Colonic mucosa (tissue), 4 donors: ENCODE measurements at regions not wholly inside any gene's neighbourhood (a gene's known extent, or its start where the extent isn't known, plus 50 kb on each side); places are given as distances from the start of the nearest gene placed in this dataset.
"Not testable (repeated sequence)": the region's sequence is repeated elsewhere in the genome, so short reads cannot be mapped to it uniquely, and the experiment has no call there.

ENCODE experiments used
- DNase-seq: peaks from one replicate; pipeline ENCODE4 v3.0.0-alpha.2; 2020
- H3K27ac ChIP-seq: fragments of 200-600 bp; one replicate; pipeline ENCODE4 v1.8.0; 2021
- H3K27me3 ChIP-seq: fragments of 200-600 bp; one replicate; pipeline ENCODE4 v1.8.0; 2021
- H3K36me3 ChIP-seq: fragments of 200-600 bp; one replicate; pipeline ENCODE4 v1.8.0; 2021
- H3K4me1 ChIP-seq: fragments of 200-600 bp; one replicate; pipeline ENCODE4 v1.8.0; 2021; ENCODE audit warnings: mild to moderate bottlenecking
- H3K4me3 ChIP-seq: fragments of 200-600 bp; one replicate; pipeline ENCODE4 v1.8.0; 2021
- H3K9ac ChIP-seq, 2 donors: one replicate each; pipeline ENCODE4 v1.7.0; 2013; ENCODE audit warnings: control low read depth in 2 of 2, low read depth in 2 of 2, low read length in 2 of 2
- H3K9me3 ChIP-seq: fragments of 200-600 bp; one replicate; pipeline ENCODE4 v1.8.0; 2021
- intact Hi-C: fragments of 100-400 bp; cut with DNase I; formaldehyde crosslinking; loops from one replicate; pipeline ENCODE4 v1.14.1; 2022
- TF ChIP-seq, protein P1 (sequence below): fragments of 200-600 bp; IDR thresholded peaks from one replicate; pipeline ENCODE4 v1.8.0; 2022; ENCODE audit warnings: antibody characterized with exemption, mild to moderate bottlenecking
- donor health status: healthy.
- donor health status: DM: no; HTN: no; CAD: no.
- donor health status: DM: no; HTN: no; CAD: no.

DNA sequence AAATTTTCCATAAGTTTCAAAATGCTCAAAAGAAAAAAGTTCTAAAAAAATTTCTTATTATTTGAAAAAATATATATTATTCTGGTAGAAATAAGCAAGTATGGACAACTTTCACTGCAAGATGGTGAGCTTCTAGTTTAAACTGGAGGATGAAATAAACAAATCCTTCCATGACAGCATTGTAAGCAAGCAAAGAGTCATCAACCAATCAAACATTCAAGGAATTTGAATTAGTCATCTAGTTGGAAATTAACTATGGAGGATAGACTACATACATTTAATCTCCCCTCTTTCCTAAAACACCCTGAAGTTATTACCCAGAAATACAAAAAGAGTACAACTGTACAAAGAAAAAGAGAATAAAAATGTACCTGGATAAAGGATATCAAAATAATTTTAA lies 51.0 kb upstream of the IRX5 start:
- DNase-seq = no peak
- Histone ChIP-seq H3K4me1 (no peaks in the 10 kb centered on the region), H3K9me3 (no peaks in the 10 kb centered on the region), H3K27ac (no peak overlapping the region), H3K4me3 (no peak overlapping the region), H3K36me3 (no peaks in the 10 kb centered on the region), H3K27me3 (no peaks in the 10 kb centered on the region), H3K9ac (no peak overlapping the region)
- intact Hi-C loops = no loop called here
- TF ChIP-seq, protein P1, sequence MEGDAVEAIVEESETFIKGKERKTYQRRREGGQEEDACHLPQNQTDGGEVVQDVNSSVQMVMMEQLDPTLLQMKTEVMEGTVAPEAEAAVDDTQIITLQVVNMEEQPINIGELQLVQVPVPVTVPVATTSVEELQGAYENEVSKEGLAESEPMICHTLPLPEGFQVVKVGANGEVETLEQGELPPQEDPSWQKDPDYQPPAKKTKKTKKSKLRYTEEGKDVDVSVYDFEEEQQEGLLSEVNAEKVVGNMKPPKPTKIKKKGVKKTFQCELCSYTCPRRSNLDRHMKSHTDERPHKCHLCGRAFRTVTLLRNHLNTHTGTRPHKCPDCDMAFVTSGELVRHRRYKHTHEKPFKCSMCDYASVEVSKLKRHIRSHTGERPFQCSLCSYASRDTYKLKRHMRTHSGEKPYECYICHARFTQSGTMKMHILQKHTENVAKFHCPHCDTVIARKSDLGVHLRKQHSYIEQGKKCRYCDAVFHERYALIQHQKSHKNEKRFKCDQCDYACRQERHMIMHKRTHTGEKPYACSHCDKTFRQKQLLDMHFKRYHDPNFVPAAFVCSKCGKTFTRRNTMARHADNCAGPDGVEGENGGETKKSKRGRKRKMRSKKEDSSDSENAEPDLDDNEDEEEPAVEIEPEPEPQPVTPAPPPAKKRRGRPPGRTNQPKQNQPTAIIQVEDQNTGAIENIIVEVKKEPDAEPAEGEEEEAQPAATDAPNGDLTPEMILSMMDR = no peak

DNA sequence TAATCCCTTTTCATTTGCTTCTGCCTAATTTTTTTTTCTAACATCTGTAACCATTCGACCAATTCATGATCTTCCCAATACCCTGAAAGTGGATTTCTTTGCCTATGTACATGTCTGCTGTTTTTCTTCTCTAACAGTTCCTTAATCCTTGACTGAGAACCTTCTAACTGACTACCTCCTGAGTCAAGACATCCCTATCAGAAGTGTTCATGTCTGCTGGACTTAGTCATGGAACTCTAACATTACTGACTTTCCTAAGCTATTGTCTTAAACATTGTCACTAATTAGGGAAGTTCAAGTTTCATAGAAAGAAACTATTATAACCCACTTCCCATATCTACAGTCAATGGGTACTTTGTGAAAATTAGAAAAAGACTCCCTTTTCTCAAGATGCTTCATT lies 52.4 kb upstream of the IRX5 start:
- intact Hi-C loops = no loop called here
- TF ChIP-seq, protein P1 = no peak
- Histone ChIP-seq H3K9me3 (no peaks in the 10 kb centered on the region), H3K36me3 (no peaks in the 10 kb centered on the region), H3K9ac (no peak overlapping the region), H3K4me1 (no peaks in the 10 kb centered on the region), H3K27me3 (no peaks in the 10 kb centered on the region), H3K4me3 (no peak overlapping the region), H3K27ac (no peak overlapping the region)
- no peak for DNase-seq

DNA sequence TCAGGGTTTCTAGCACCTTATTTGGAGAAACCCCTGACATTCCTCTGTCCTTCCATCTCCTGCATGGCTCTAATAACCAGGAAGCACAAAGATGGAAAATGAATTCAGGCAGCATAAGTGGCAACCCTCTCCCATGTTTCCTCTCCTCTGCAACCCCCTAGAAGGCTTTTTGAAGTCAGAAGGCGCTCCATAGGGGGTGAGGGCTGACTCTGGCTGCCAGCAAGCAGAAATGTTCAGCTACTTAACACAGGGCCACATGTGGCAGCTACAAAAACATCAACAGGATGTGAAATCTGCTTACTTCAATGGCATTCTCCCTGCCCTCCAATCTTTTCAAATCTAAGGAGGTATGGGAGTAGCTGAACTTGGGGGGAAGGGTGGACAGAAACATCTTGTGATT lies 55.2 kb upstream of the IRX5 start:
- H3K9me3 ChIP-seq = no peaks in the 10 kb centered on the region
- H3K27me3 ChIP-seq = no peaks in the 10 kb centered on the region
- no peak overlapping the region for H3K27ac ChIP-seq
- no peaks in the 10 kb centered on the region for H3K36me3 ChIP-seq
- TF ChIP-seq, protein P1 = no peak
- H3K9ac ChIP-seq = no peak overlapping the region
- H3K4me3 ChIP-seq = no peak overlapping the region
- intact Hi-C loops = no loop called here
- no peak for DNase-seq
- no peaks in the 10 kb centered on the region for H3K4me1 ChIP-seq

DNA sequence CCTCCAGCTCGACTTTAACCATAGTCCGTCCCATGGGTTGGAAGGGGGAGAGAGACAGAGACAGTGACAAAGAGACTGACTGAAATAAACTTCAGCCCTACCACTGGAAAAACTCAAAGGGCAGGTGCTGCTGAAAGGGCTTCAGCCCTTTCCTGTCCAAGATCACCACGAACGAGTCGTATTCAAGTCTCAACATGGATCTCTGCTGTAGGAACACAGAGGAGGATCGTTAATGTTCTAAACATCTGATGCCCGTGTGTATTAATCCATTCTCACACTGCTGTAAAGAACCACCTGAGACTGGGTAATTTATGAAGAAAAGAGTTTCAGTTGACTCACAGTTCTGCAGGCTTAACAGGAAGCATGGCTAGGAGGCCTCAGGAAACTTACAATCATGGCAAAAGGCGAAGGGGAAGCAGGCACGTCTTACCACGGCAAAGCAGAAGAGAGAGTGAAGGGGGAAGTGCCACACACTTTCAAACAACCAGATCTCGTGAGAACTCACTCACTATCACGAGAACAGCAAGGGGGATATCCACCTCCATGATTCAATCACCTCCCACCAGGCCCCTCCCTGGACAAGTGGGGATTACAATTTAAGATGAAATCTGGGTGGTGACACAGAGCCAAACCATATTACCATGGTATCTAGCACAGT lies 56.8 kb upstream of the IRX5 start:
- not testable (repeated sequence) for DNase-seq, H3K9me3 ChIP-seq

DNA sequence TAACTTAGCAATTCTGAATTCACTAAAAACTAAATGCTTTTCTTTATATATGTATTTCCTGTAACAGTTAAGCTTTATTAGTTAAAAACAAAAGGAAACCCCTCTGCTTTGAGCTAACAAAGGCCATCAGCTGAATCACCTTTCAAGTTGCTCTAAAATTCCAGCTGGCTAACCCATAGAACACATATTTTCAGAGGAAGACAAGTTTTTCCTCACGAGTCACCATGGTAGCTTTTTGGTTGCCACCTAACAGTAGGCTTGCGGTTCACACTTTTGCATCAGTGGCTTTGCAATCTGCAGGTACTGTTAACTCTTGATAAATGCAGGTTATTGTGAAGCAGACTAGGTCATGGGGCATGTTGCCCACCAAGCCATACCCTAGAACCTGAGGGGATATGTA lies 57.6 kb upstream of the IRX5 start:
- intact Hi-C loops = no loop called here
- DNase-seq = no peak
- Histone ChIP-seq H3K9me3 (no peaks in the 10 kb centered on the region), H3K4me3 (no peak overlapping the region), H3K36me3 (no peaks in the 10 kb centered on the region), H3K27ac (no peak overlapping the region), H3K9ac (no peak overlapping the region), H3K27me3 (no peaks in the 10 kb centered on the region), H3K4me1 (no peaks in the 10 kb centered on the region)
- TF ChIP-seq, protein P1 = no peak

More for the DNA sequence above, 56.8 kb upstream of the IRX5 start:
- H3K27me3 ChIP-seq, H3K9ac ChIP-seq, H3K4me1 ChIP-seq, H3K36me3 ChIP-seq, intact Hi-C loops, H3K4me3 ChIP-seq, H3K27ac ChIP-seq: not testable (repeated sequence)

DNA sequence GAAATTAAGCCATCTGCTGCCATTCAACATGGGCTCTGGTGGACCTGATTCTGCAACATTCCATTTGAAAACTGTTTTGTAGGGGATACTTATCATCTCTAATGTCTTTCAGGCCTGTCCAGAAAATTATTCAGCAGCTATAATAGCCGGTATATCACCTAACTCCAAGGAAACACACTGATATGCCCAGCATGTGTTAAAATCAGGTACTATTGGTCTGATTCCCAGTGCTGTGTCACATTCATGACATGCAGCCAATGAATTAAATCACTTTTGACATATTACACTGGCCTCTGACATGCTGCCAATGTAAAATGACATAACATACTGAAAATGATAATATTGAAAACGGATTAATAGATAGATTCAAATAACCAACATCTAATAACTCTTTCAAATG lies 60.5 kb upstream of the IRX5 start:
- intact Hi-C loops = no loop called here
- no peaks in the 10 kb centered on the region for H3K4me1 ChIP-seq
- no peaks in the 10 kb centered on the region for H3K36me3 ChIP-seq
- H3K9me3 ChIP-seq = no peaks in the 10 kb centered on the region
- H3K27me3 ChIP-seq = no peaks in the 10 kb centered on the region
- H3K9ac ChIP-seq = no peak overlapping the region
- no peak overlapping the region for H3K4me3 ChIP-seq
- DNase-seq = no peak
- H3K27ac ChIP-seq = no peak overlapping the region
- TF ChIP-seq, protein P1 = no peak
